ENCODE measurements at regions not wholly inside any gene's neighbourhood (a gene's known extent, or its start where the extent isn't known, plus 50 kb on each side); places are given as distances from the start of the nearest gene placed in this dataset.

DNA sequence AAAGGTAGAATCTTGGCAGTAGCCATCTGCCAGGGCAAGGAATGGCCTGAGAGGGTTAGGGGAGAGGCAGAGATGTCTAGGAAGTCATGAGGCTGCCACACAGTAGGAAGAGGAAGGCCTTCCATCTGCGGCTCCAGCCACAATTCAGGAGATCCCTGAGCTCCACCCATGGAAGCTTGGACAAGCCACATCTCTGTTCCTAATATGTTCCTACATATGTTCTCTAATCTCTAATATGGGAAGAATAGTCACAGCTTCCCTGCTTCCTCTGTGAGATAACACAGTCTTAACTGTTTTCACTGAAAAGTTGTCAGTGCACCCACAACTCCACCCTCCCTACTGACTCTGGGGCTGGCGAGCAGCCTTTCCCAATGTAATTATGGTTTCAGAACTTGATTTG is 109.5 kb downstream of the CDC7 start:
- Mint-ChIP-seq H3K27me3 (ENCODE audit: insufficient read depth, low read depth, poor library complexity) (peaks cover 2% of the 10 kb centered on the region), H3K9me3 (no peaks in the 10 kb centered on the region), H3K36me3 (ENCODE audit: low read depth) (no peaks in the 10 kb centered on the region), H3K4me3 (no peak overlapping the region), H3K4me1 (peaks cover 13% of the 10 kb centered on the region), H3K27ac (no peak overlapping the region)
- no peak for DNase-seq (ENCODE audit: low spot score)
- TF ChIP-seq EZH2 (IDR thresholded peaks at IDR 0.05; ENCODE audit: low read depth, unreplicated experiment) (no peak), JUNB (IDR thresholded peaks at IDR 0.05; ENCODE audit: unreplicated experiment) (no peak), CREB1 (CRISPR knock-in tag; IDR thresholded peaks at IDR 0.05; ENCODE audit: low read depth) (no peak), NANOG (IDR thresholded peaks at IDR 0.05; ENCODE audit: borderline replicate concordance) (no peak), POLR2AphosphoS5 (IDR thresholded peaks at IDR 0.05; ENCODE audit: low read depth) (no peak), ZNF114 (CRISPR knock-in tag; IDR thresholded peaks at IDR 0.05) (no peak), EZH2phosphoT487 (IDR thresholded peaks at IDR 0.05; ENCODE audit: unreplicated experiment) (no peak), ZNF331 (CRISPR knock-in tag; IDR thresholded peaks at IDR 0.05; ENCODE audit: low read depth) (no peak), STAT1 (IDR thresholded peaks at IDR 0.05; ENCODE audit: unreplicated experiment) (no peak)
- TF ChIP-seq, protein P1, sequence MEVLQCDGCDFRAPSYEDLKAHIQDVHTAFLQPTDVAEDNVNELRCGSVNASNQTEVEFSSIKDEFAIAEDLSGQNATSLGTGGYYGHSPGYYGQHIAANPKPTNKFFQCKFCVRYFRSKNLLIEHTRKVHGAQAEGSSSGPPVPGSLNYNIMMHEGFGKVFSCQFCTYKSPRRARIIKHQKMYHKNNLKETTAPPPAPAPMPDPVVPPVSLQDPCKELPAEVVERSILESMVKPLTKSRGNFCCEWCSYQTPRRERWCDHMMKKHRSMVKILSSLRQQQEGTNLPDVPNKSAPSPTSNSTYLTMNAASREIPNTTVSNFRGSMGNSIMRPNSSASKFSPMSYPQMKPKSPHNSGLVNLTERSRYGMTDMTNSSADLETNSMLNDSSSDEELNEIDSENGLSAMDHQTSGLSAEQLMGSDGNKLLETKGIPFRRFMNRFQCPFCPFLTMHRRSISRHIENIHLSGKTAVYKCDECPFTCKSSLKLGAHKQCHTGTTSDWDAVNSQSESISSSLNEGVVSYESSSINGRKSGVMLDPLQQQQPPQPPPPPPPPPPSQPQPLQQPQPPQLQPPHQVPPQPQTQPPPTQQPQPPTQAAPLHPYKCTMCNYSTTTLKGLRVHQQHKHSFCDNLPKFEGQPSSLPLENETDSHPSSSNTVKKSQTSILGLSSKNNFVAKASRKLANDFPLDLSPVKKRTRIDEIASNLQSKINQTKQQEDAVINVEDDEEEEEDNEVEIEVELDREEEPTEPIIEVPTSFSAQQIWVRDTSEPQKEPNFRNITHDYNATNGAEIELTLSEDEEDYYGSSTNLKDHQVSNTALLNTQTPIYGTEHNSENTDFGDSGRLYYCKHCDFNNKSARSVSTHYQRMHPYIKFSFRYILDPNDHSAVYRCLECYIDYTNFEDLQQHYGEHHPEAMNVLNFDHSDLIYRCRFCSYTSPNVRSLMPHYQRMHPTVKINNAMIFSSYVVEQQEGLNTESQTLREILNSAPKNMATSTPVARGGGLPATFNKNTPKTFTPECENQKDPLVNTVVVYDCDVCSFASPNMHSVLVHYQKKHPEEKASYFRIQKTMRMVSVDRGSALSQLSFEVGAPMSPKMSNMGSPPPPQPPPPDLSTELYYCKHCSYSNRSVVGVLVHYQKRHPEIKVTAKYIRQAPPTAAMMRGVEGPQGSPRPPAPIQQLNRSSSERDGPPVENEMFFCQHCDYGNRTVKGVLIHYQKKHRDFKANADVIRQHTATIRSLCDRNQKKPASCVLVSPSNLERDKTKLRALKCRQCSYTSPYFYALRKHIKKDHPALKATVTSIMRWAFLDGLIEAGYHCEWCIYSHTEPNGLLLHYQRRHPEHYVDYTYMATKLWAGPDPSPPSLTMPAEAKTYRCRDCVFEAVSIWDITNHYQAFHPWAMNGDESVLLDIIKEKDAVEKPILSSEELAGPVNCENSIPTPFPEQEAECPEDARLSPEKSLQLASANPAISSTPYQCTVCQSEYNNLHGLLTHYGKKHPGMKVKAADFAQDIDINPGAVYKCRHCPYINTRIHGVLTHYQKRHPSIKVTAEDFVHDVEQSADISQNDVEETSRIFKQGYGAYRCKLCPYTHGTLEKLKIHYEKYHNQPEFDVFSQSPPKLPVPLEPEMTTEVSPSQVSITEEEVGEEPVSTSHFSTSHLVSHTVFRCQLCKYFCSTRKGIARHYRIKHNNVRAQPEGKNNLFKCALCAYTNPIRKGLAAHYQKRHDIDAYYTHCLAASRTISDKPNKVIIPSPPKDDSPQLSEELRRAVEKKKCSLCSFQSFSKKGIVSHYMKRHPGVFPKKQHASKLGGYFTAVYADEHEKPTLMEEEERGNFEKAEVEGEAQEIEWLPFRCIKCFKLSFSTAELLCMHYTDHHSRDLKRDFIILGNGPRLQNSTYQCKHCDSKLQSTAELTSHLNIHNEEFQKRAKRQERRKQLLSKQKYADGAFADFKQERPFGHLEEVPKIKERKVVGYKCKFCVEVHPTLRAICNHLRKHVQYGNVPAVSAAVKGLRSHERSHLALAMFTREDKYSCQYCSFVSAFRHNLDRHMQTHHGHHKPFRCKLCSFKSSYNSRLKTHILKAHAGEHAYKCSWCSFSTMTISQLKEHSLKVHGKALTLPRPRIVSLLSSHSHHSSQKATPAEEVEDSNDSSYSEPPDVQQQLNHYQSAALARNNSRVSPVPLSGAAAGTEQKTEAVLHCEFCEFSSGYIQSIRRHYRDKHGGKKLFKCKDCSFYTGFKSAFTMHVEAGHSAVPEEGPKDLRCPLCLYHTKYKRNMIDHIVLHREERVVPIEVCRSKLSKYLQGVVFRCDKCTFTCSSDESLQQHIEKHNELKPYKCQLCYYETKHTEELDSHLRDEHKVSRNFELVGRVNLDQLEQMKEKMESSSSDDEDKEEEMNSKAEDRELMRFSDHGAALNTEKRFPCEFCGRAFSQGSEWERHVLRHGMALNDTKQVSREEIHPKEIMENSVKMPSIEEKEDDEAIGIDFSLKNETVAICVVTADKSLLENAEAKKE (CRISPR knock-in tag; IDR thresholded peaks at IDR 0.05) = no peak
- TF ChIP-seq, protein P2, sequence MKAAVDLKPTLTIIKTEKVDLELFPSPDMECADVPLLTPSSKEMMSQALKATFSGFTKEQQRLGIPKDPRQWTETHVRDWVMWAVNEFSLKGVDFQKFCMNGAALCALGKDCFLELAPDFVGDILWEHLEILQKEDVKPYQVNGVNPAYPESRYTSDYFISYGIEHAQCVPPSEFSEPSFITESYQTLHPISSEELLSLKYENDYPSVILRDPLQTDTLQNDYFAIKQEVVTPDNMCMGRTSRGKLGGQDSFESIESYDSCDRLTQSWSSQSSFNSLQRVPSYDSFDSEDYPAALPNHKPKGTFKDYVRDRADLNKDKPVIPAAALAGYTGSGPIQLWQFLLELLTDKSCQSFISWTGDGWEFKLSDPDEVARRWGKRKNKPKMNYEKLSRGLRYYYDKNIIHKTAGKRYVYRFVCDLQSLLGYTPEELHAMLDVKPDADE (IDR thresholded peaks at IDR 0.05) = no peak
- TF ChIP-seq, protein P3, sequence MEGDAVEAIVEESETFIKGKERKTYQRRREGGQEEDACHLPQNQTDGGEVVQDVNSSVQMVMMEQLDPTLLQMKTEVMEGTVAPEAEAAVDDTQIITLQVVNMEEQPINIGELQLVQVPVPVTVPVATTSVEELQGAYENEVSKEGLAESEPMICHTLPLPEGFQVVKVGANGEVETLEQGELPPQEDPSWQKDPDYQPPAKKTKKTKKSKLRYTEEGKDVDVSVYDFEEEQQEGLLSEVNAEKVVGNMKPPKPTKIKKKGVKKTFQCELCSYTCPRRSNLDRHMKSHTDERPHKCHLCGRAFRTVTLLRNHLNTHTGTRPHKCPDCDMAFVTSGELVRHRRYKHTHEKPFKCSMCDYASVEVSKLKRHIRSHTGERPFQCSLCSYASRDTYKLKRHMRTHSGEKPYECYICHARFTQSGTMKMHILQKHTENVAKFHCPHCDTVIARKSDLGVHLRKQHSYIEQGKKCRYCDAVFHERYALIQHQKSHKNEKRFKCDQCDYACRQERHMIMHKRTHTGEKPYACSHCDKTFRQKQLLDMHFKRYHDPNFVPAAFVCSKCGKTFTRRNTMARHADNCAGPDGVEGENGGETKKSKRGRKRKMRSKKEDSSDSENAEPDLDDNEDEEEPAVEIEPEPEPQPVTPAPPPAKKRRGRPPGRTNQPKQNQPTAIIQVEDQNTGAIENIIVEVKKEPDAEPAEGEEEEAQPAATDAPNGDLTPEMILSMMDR (conservative IDR thresholded peaks at IDR 0.05; ENCODE audit: low read depth in 2 of 2) = no peak
- TF ChIP-seq, protein P4, sequence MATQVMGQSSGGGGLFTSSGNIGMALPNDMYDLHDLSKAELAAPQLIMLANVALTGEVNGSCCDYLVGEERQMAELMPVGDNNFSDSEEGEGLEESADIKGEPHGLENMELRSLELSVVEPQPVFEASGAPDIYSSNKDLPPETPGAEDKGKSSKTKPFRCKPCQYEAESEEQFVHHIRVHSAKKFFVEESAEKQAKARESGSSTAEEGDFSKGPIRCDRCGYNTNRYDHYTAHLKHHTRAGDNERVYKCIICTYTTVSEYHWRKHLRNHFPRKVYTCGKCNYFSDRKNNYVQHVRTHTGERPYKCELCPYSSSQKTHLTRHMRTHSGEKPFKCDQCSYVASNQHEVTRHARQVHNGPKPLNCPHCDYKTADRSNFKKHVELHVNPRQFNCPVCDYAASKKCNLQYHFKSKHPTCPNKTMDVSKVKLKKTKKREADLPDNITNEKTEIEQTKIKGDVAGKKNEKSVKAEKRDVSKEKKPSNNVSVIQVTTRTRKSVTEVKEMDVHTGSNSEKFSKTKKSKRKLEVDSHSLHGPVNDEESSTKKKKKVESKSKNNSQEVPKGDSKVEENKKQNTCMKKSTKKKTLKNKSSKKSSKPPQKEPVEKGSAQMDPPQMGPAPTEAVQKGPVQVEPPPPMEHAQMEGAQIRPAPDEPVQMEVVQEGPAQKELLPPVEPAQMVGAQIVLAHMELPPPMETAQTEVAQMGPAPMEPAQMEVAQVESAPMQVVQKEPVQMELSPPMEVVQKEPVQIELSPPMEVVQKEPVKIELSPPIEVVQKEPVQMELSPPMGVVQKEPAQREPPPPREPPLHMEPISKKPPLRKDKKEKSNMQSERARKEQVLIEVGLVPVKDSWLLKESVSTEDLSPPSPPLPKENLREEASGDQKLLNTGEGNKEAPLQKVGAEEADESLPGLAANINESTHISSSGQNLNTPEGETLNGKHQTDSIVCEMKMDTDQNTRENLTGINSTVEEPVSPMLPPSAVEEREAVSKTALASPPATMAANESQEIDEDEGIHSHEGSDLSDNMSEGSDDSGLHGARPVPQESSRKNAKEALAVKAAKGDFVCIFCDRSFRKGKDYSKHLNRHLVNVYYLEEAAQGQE (IDR thresholded peaks at IDR 0.05; ENCODE audit: unreplicated experiment) = no peak
- Histone ChIP-seq H3K79me2 (replicated peaks; ENCODE audit: insufficient read depth) (no peaks in the 10 kb centered on the region), H3K27ac (ENCODE audit: low read depth) (no peak overlapping the region), H3F3A (replicated peaks; ENCODE audit: low read depth) (no peaks in the 10 kb centered on the region), H3K27me3 (ENCODE audit: insufficient read depth) (no peaks in the 10 kb centered on the region), H3K4me3 (no peak overlapping the region), H4K20me1 (replicated peaks; ENCODE audit: insufficient read depth) (no peaks in the 10 kb centered on the region; the same call in 1 of the 2 replicates), H3K36me3 (ENCODE audit: insufficient read depth) (no peaks in the 10 kb centered on the region), H2AFZ (no peak overlapping the region), H3K4me1 (ENCODE audit: insufficient read depth) (0 out of 2 replicates have a peak, but pooled peaks cover 5% of the 10 kb centered on the region), H3K4me2 (no peak overlapping the region), H3K9me2 (ENCODE audit: insufficient read depth) (0 out of 2 replicates have a peak, but pooled peaks cover under 1% of the 10 kb centered on the region)
- ATAC-seq = no peak

All from GM23338 (cell line).